Endothelial cell of umbilical vein (primary cell): ENCODE measurements at regions not wholly inside any gene's neighbourhood (a gene's known extent, or its start where the extent isn't known, plus 50 kb on each side); places are given as distances from the start of the nearest gene placed in this dataset.

ENCODE experiments used
- BruUV-seq: library from RNA; stranded (reverse); fragments of 400-500 nt; replicated peaks from 2 replicates; lab custom pipeline; 2021; lab: Mats Ljungman, UMichigan
- CTCF ChIA-PET: fragments of 300-600, 350-600 bp; sonication (Branson Sonifier 250); formaldehyde crosslinking; loops from one replicate; lab custom pipeline; 2021; ENCODE audit warnings: antibody characterized with exemption, inconsistent platforms; lab: Charles Lee
- POLR2A ChIA-PET: fragments of 300-600, 350-600 bp; sonication (Branson Sonifier 250); formaldehyde crosslinking; loops from one replicate; lab custom pipeline; 2021; ENCODE audit warnings: antibody characterized with exemption, inconsistent platforms; lab: Charles Lee
- DNase-seq: peaks from one replicate; pipeline ENCODE4 v3.0.0-alpha.2; 2011; ENCODE audit warnings: low read depth, low spot score
- FAIRE-seq: peaks from 2 replicates; lab custom pipeline; 2011; peaks lifted over from hg19 to GRCh38; lab: Jason Lieb, UNC
- H2AFZ ChIP-seq: 2 replicates; pipeline ENCODE4 v1.6.0; 2012; ENCODE audit warnings: low read depth, low read length, control low read depth, inconsistent platforms
- H3K27ac ChIP-seq: 2 replicates; pipeline ENCODE4 v1.5.1; 2011; ENCODE audit warnings: low read depth, mild to moderate bottlenecking, control low read depth, low read length, moderate library complexity; ENCODE audit not compliant: insufficient read depth
- H3K27me3 ChIP-seq, 2 experiments: 2 replicates each; pipeline versions ENCODE4 v1.6.0 to v1.6.1; 2011; ENCODE audit warnings: low read length in 2 of 2, mixed read lengths in 1 of 2; ENCODE audit not compliant: control insufficient read depth in 2 of 2, insufficient read depth in 2 of 2
- H3K36me3 ChIP-seq, 2 experiments: 2 replicates in 1 of 2; 3 replicates in 1 of 2; pipeline ENCODE4 v1.5.1; 2011; ENCODE audit warnings: low read length in 2 of 2, mild to moderate bottlenecking in 1 of 2, moderate library complexity in 1 of 2; ENCODE audit not compliant: control insufficient read depth in 2 of 2, insufficient read depth in 2 of 2; ENCODE audit errors: extremely low read depth in 1 of 2
- H3K4me1 ChIP-seq: 3 replicates; pipeline ENCODE4 v1.5.1; 2011; ENCODE audit warnings: mild to moderate bottlenecking, low read length; ENCODE audit not compliant: control insufficient read depth, insufficient read depth; ENCODE audit errors: extremely low read depth
- H3K4me2 ChIP-seq: 2 replicates; pipeline ENCODE4 v1.6.1; 2011; ENCODE audit warnings: low read length, control low read depth, mixed read lengths; ENCODE audit not compliant: insufficient read depth
- H3K4me3 ChIP-seq, 3 experiments: fragments of 200-600 bp in 1 of 3; sonication (generic), shearing (Covaris generic) in 1 of 3; replicated peaks in 1 of 3; 2 replicates each; pipeline ENCODE4 v1.5.1; 2011 to 2016; ENCODE audit warnings: control low read depth in 3 of 3, low read length in 3 of 3, mild to moderate bottlenecking in 2 of 3, inconsistent platforms in 1 of 3, low read depth in 1 of 3, moderate library complexity in 1 of 3; ENCODE audit not compliant: insufficient read depth in 1 of 3
- H3K79me2 ChIP-seq: 2 replicates; pipeline ENCODE4 v1.6.0; 2012; ENCODE audit warnings: low read length, inconsistent platforms; ENCODE audit not compliant: control insufficient read depth, insufficient read depth
- H3K9ac ChIP-seq: replicated peaks from 2 replicates; pipeline ENCODE3; 2011; ENCODE audit warnings: low read length, control low read depth; ENCODE audit not compliant: insufficient read depth; ENCODE audit errors: extremely low read depth
- H3K9me1 ChIP-seq: replicated peaks from 3 replicates; pipeline ENCODE4 v1.6.0; 2011; ENCODE audit warnings: mild to moderate bottlenecking, low read length; ENCODE audit not compliant: control insufficient read depth, insufficient read depth; ENCODE audit errors: extremely low read depth
- H3K9me3 ChIP-seq: replicated peaks from 2 replicates; pipeline ENCODE4 v1.5.1; 2012; ENCODE audit warnings: low read length, inconsistent platforms; ENCODE audit not compliant: control insufficient read depth, insufficient read depth
- H4K20me1 ChIP-seq: replicated peaks from 2 replicates; pipeline ENCODE3; 2011; ENCODE audit warnings: mild to moderate bottlenecking, low read length; ENCODE audit not compliant: control insufficient read depth, insufficient read depth; ENCODE audit errors: extremely low read depth
- EZH2 ChIP-seq: IDR thresholded peaks from 2 replicates; pipeline ENCODE4 v1.6.1; 2012; ENCODE audit warnings: borderline replicate concordance, low read depth, mild to moderate bottlenecking, moderate library complexity, low read length, inconsistent platforms; ENCODE audit not compliant: severe bottlenecking
- FOS ChIP-seq: IDR thresholded peaks from 2 replicates; pipeline ENCODE4 v1.6.1; 2011; ENCODE audit warnings: mild to moderate bottlenecking, low read length, moderate library complexity, borderline replicate concordance; ENCODE audit not compliant: insufficient read depth
- GATA2 ChIP-seq: IDR thresholded peaks from 2 replicates; pipeline ENCODE4 v1.7.0; 2011; ENCODE audit warnings: low read depth, mild to moderate bottlenecking, moderate library complexity, mixed read lengths, low read length; ENCODE audit not compliant: insufficient read length, insufficient read depth
- JUN ChIP-seq: IDR thresholded peaks from 2 replicates; pipeline ENCODE4 v1.6.1; 2011; ENCODE audit warnings: borderline replicate concordance, low read depth; ENCODE audit not compliant: insufficient read length, insufficient read depth
- MYC ChIP-seq: IDR thresholded peaks from one replicate; pipeline ENCODE4 v1.6.1; 2011; ENCODE audit warnings: mild to moderate bottlenecking, low read depth, low read length
- POLR2A ChIP-seq: IDR thresholded peaks from 2 replicates; pipeline ENCODE4 v1.6.1; 2012; ENCODE audit warnings: low read depth, mild to moderate bottlenecking, control low read depth, low read length
- POLR2AphosphoS5 ChIP-seq: IDR thresholded peaks from 2 replicates; pipeline ENCODE4 v1.6.1; 2012; ENCODE audit warnings: low read depth, mild to moderate bottlenecking, control low read depth, low read length, moderate library complexity; ENCODE audit not compliant: insufficient read depth
- dilution Hi-C: fragments of 300-500 bp; cut with MboI; formaldehyde crosslinking; loops from one replicate; pipeline ENCODE4 v1.15.0; 2019; ENCODE audit warnings: low sequenced_read_pairs; ENCODE audit not compliant: extremely low pct_ligation_motif_present
- intact Hi-C: fragments of 100-400 bp; cut with micrococcal nuclease; formaldehyde crosslinking; loops from one replicate; pipeline ENCODE4 v1.10.0; 2022
- TF ChIP-seq, protein P1 (sequence below), 2 donors: IDR thresholded peaks; 1 replicate in 1 of 2; 2 replicates in 1 of 2; pipeline ENCODE4 v1.5.1; 2011; ENCODE audit warnings: low read length in 2 of 2, mild to moderate bottlenecking in 2 of 2, moderate library complexity in 2 of 2, control low read depth in 1 of 2, inconsistent platforms in 1 of 2, low read depth in 1 of 2; ENCODE audit not compliant: insufficient read depth in 1 of 2; ENCODE audit errors: extremely low read depth in 1 of 2
- TF ChIP-seq, protein P2 (sequence below): IDR thresholded peaks from 2 replicates; pipeline ENCODE4 v1.6.1; 2011; ENCODE audit not compliant: insufficient read depth, insufficient read length

DNA sequence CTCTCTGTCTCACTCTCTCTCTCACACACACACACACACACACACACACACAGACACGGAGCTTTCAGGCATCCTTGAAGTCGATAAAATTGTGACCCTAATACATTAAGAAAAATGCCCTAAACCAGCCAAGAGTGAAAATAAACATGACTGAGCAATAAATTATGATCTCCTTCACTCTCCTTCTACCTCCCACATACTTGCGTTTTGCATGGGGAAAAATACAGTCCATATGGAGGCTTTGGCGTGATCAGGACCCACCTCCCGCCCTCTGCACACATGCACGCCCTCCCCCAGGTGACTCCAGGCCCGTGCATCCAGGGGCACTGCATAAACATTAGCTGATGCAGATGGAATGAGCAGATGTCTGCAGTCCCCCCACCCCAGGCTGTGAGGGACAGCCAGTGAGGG is 114.2 kb upstream of the JARID2 start:
- no peaks in the 10 kb centered on the region for H4K20me1 ChIP-seq
- no peak for DNase-seq
- no peak overlapping the region for H3K27ac ChIP-seq
- no peak overlapping the region for H3K4me3 ChIP-seq
- H3K9ac ChIP-seq, result no peak overlapping the region
- dilution Hi-C loops (no loop called here), intact Hi-C loops (no loop called here)
- ChIA-PET POLR2A (no interaction called here), CTCF (no interaction called here)
- H3K36me3 ChIP-seq, result no peaks in the 10 kb centered on the region
- H3K9me3 ChIP-seq, result no peaks in the 10 kb centered on the region
- TF ChIP-seq FOS (no peak), POLR2A (no peak), EZH2 (no peak), JUN (no peak), POLR2AphosphoS5 (no peak), GATA2 (no peak), MYC (no peak)
- TF ChIP-seq, protein P1, sequence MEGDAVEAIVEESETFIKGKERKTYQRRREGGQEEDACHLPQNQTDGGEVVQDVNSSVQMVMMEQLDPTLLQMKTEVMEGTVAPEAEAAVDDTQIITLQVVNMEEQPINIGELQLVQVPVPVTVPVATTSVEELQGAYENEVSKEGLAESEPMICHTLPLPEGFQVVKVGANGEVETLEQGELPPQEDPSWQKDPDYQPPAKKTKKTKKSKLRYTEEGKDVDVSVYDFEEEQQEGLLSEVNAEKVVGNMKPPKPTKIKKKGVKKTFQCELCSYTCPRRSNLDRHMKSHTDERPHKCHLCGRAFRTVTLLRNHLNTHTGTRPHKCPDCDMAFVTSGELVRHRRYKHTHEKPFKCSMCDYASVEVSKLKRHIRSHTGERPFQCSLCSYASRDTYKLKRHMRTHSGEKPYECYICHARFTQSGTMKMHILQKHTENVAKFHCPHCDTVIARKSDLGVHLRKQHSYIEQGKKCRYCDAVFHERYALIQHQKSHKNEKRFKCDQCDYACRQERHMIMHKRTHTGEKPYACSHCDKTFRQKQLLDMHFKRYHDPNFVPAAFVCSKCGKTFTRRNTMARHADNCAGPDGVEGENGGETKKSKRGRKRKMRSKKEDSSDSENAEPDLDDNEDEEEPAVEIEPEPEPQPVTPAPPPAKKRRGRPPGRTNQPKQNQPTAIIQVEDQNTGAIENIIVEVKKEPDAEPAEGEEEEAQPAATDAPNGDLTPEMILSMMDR (IDR thresholded peaks at IDR 0.05; ENCODE audit: extremely low read depth in 1 of 2, insufficient read depth in 1 of 2, low read depth in 1 of 2, low read length in 2 of 2), result no peak
- TF ChIP-seq, protein P2, sequence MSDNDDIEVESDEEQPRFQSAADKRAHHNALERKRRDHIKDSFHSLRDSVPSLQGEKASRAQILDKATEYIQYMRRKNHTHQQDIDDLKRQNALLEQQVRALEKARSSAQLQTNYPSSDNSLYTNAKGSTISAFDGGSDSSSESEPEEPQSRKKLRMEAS, result no peak
- no peak overlapping the region for H3K4me2 ChIP-seq
- no peak for FAIRE-seq
- no peaks in the 10 kb centered on the region for H3K79me2 ChIP-seq
- no peaks in the 10 kb centered on the region for H3K4me1 ChIP-seq
- H2AFZ ChIP-seq, result no peak overlapping the region
- no peaks in the 10 kb centered on the region for H3K27me3 ChIP-seq
- BruUV-seq, result no TSS peak
- H3K9me1 ChIP-seq, result no peaks in the 10 kb centered on the region
